Endothelial cell of umbilical vein (primary cell): ENCODE measurements at regions not wholly inside any gene's neighbourhood (a gene's known extent, or its start where the extent isn't known, plus 50 kb on each side); places are given as distances from the start of the nearest gene placed in this dataset.

Source experiments
- BruUV-seq: library from RNA; stranded (reverse); fragments of 400-500 nt; replicated peaks from 2 replicates; lab custom pipeline; 2021; lab: Mats Ljungman, UMichigan
- CTCF ChIA-PET: fragments of 300-600, 350-600 bp; sonication (Branson Sonifier 250); formaldehyde crosslinking; loops from one replicate; lab custom pipeline; 2021; ENCODE audit warnings: antibody characterized with exemption, inconsistent platforms; lab: Charles Lee
- POLR2A ChIA-PET: fragments of 300-600, 350-600 bp; sonication (Branson Sonifier 250); formaldehyde crosslinking; loops from one replicate; lab custom pipeline; 2021; ENCODE audit warnings: antibody characterized with exemption, inconsistent platforms; lab: Charles Lee
- DNase-seq: peaks from one replicate; pipeline ENCODE4 v3.0.0-alpha.2; 2011; ENCODE audit warnings: low read depth, low spot score
- FAIRE-seq: peaks from 2 replicates; lab custom pipeline; 2011; peaks lifted over from hg19 to GRCh38; lab: Jason Lieb, UNC
- H2AFZ ChIP-seq: 2 replicates; pipeline ENCODE4 v1.6.0; 2012; ENCODE audit warnings: low read depth, low read length, control low read depth, inconsistent platforms
- H3K27ac ChIP-seq: 2 replicates; pipeline ENCODE4 v1.5.1; 2011; ENCODE audit warnings: low read depth, mild to moderate bottlenecking, control low read depth, low read length, moderate library complexity; ENCODE audit not compliant: insufficient read depth
- H3K27me3 ChIP-seq, 2 experiments: 2 replicates each; pipeline versions ENCODE4 v1.6.0 to v1.6.1; 2011; ENCODE audit warnings: low read length in 2 of 2, mixed read lengths in 1 of 2; ENCODE audit not compliant: control insufficient read depth in 2 of 2, insufficient read depth in 2 of 2
- H3K36me3 ChIP-seq, 2 experiments: 2 replicates in 1 of 2; 3 replicates in 1 of 2; pipeline ENCODE4 v1.5.1; 2011; ENCODE audit warnings: low read length in 2 of 2, mild to moderate bottlenecking in 1 of 2, moderate library complexity in 1 of 2; ENCODE audit not compliant: control insufficient read depth in 2 of 2, insufficient read depth in 2 of 2; ENCODE audit errors: extremely low read depth in 1 of 2
- H3K4me1 ChIP-seq: 3 replicates; pipeline ENCODE4 v1.5.1; 2011; ENCODE audit warnings: mild to moderate bottlenecking, low read length; ENCODE audit not compliant: control insufficient read depth, insufficient read depth; ENCODE audit errors: extremely low read depth
- H3K4me2 ChIP-seq: 2 replicates; pipeline ENCODE4 v1.6.1; 2011; ENCODE audit warnings: low read length, control low read depth, mixed read lengths; ENCODE audit not compliant: insufficient read depth
- H3K4me3 ChIP-seq, 3 experiments: fragments of 200-600 bp in 1 of 3; sonication (generic), shearing (Covaris generic) in 1 of 3; replicated peaks in 1 of 3; 2 replicates each; pipeline ENCODE4 v1.5.1; 2011 to 2016; ENCODE audit warnings: control low read depth in 3 of 3, low read length in 3 of 3, mild to moderate bottlenecking in 2 of 3, inconsistent platforms in 1 of 3, low read depth in 1 of 3, moderate library complexity in 1 of 3; ENCODE audit not compliant: insufficient read depth in 1 of 3
- H3K79me2 ChIP-seq: 2 replicates; pipeline ENCODE4 v1.6.0; 2012; ENCODE audit warnings: low read length, inconsistent platforms; ENCODE audit not compliant: control insufficient read depth, insufficient read depth
- H3K9ac ChIP-seq: replicated peaks from 2 replicates; pipeline ENCODE3; 2011; ENCODE audit warnings: low read length, control low read depth; ENCODE audit not compliant: insufficient read depth; ENCODE audit errors: extremely low read depth
- H3K9me1 ChIP-seq: replicated peaks from 3 replicates; pipeline ENCODE4 v1.6.0; 2011; ENCODE audit warnings: mild to moderate bottlenecking, low read length; ENCODE audit not compliant: control insufficient read depth, insufficient read depth; ENCODE audit errors: extremely low read depth
- H3K9me3 ChIP-seq: replicated peaks from 2 replicates; pipeline ENCODE4 v1.5.1; 2012; ENCODE audit warnings: low read length, inconsistent platforms; ENCODE audit not compliant: control insufficient read depth, insufficient read depth
- H4K20me1 ChIP-seq: replicated peaks from 2 replicates; pipeline ENCODE3; 2011; ENCODE audit warnings: mild to moderate bottlenecking, low read length; ENCODE audit not compliant: control insufficient read depth, insufficient read depth; ENCODE audit errors: extremely low read depth
- CTCF ChIP-seq, 2 donors: IDR thresholded peaks; 1 replicate in 1 of 2; 2 replicates in 1 of 2; pipeline ENCODE4 v1.5.1; 2011; ENCODE audit warnings: low read length in 2 of 2, mild to moderate bottlenecking in 2 of 2, moderate library complexity in 2 of 2, control low read depth in 1 of 2, inconsistent platforms in 1 of 2, low read depth in 1 of 2; ENCODE audit not compliant: insufficient read depth in 1 of 2; ENCODE audit errors: extremely low read depth in 1 of 2
- EZH2 ChIP-seq: IDR thresholded peaks from 2 replicates; pipeline ENCODE4 v1.6.1; 2012; ENCODE audit warnings: borderline replicate concordance, low read depth, mild to moderate bottlenecking, moderate library complexity, low read length, inconsistent platforms; ENCODE audit not compliant: severe bottlenecking
- GATA2 ChIP-seq: IDR thresholded peaks from 2 replicates; pipeline ENCODE4 v1.7.0; 2011; ENCODE audit warnings: low read depth, mild to moderate bottlenecking, moderate library complexity, mixed read lengths, low read length; ENCODE audit not compliant: insufficient read length, insufficient read depth
- JUN ChIP-seq: IDR thresholded peaks from 2 replicates; pipeline ENCODE4 v1.6.1; 2011; ENCODE audit warnings: borderline replicate concordance, low read depth; ENCODE audit not compliant: insufficient read length, insufficient read depth
- MAX ChIP-seq: IDR thresholded peaks from 2 replicates; pipeline ENCODE4 v1.6.1; 2011; ENCODE audit not compliant: insufficient read depth, insufficient read length
- POLR2A ChIP-seq: IDR thresholded peaks from 2 replicates; pipeline ENCODE4 v1.6.1; 2012; ENCODE audit warnings: low read depth, mild to moderate bottlenecking, control low read depth, low read length
- dilution Hi-C: fragments of 300-500 bp; cut with MboI; formaldehyde crosslinking; loops from one replicate; pipeline ENCODE4 v1.15.0; 2019; ENCODE audit warnings: low sequenced_read_pairs; ENCODE audit not compliant: extremely low pct_ligation_motif_present
- intact Hi-C: fragments of 100-400 bp; cut with micrococcal nuclease; formaldehyde crosslinking; loops from one replicate; pipeline ENCODE4 v1.10.0; 2022

- no peaks in the 10 kb centered on the region for H3K79me2 ChIP-seq
- FAIRE-seq (peak; percentile 92), DNase-seq (peak; percentile 83)
- intact Hi-C loops: loop anchor here (2.0 kb wide), 2 partner anchors 26 to 42 kb away; no protein-coding TSS in a partner anchor
- no peak overlapping the region for H3K4me2 ChIP-seq
- no peaks in the 10 kb centered on the region for H3K36me3 ChIP-seq
- H2AFZ ChIP-seq: peak overlapping the region; percentile 6
- H3K9ac ChIP-seq: no peak overlapping the region
- BruUV-seq: no TSS peak
- peaks cover 9% of the 10 kb centered on the region for H3K4me1 ChIP-seq
- TF ChIP-seq JUN (peak; percentile 9), EZH2 (no peak), MAX (no peak), GATA2 (peak; percentile 14), POLR2A (no peak), CTCF (IDR thresholded peaks at IDR 0.05; ENCODE audit: extremely low read depth in 1 of 2, insufficient read depth in 1 of 2, low read depth in 1 of 2, low read length in 2 of 2) (peak in 1 of 2 donors; percentile 6)
- H4K20me1 ChIP-seq: no peaks in the 10 kb centered on the region
- CTCF ChIA-PET: interaction anchor here (1.0 to 1.5 kb wide), 2 partner anchors 26 to 27 kb away, joined by 3 read pairs; no protein-coding TSS in a partner anchor
- no peaks in the 10 kb centered on the region for H3K27me3 ChIP-seq
- H3K9me3 ChIP-seq: no peaks in the 10 kb centered on the region
- H3K27ac ChIP-seq: no peak overlapping the region
- POLR2A ChIA-PET: no interaction called here
- no peaks in the 10 kb centered on the region for H3K9me1 ChIP-seq
- H3K4me3 ChIP-seq: no peak overlapping the region
- dilution Hi-C loops: no loop called here
Measured at GRCh38 chr10:79001082-79001885, 67.5 kb upstream of the ZMIZ1 start.
